Liver (tissue), 8 donors: ENCODE measurements at regions not wholly inside any gene's neighbourhood (a gene's known extent, or its start where the extent isn't known, plus 50 kb on each side); places are given as distances from the start of the nearest gene placed in this dataset.

Source experiments
- DNase-seq: peaks from one replicate; pipeline ENCODE4 v3.0.0-alpha.2; 2017; ENCODE audit warnings: low spot score
- H3K27ac ChIP-seq, 2 donors: one replicate each; pipeline ENCODE4 v1.7.0; 2013; ENCODE audit warnings: inconsistent platforms in 2 of 2, low read length in 2 of 2, control low read depth in 1 of 2, low read depth in 1 of 2, mild to moderate bottlenecking in 1 of 2
- H3K27me3 ChIP-seq, 4 donors: one replicate each; pipeline versions ENCODE4 v1.6.1 to v1.7.0; 2013; ENCODE audit warnings: low read length in 3 of 4, inconsistent platforms in 1 of 4, mild to moderate bottlenecking in 1 of 4, moderate library complexity in 1 of 4; ENCODE audit not compliant: control insufficient read depth in 4 of 4, insufficient read depth in 4 of 4
- H3K36me3 ChIP-seq, 4 donors: one replicate each; pipeline versions ENCODE4 v1.6.1 to v1.7.0; 2013; ENCODE audit warnings: low read length in 3 of 4, mild to moderate bottlenecking in 3 of 4, low read depth in 1 of 4, moderate library complexity in 1 of 4; ENCODE audit not compliant: control insufficient read depth in 4 of 4, insufficient read depth in 3 of 4
- H3K4me1 ChIP-seq, 4 donors: one replicate each; pipeline versions ENCODE4 v1.6.1 to v1.7.0; 2013; ENCODE audit warnings: low read length in 3 of 4, mild to moderate bottlenecking in 3 of 4, moderate library complexity in 1 of 4; ENCODE audit not compliant: control insufficient read depth in 4 of 4, insufficient read depth in 4 of 4
- H3K4me3 ChIP-seq, 3 donors: one replicate each; pipeline versions ENCODE4 v1.6.1 to v1.7.0; 2013; ENCODE audit warnings: low read length in 3 of 3, control low read depth in 1 of 3, low read depth in 1 of 3, mild to moderate bottlenecking in 1 of 3
- H3K9ac ChIP-seq, 2 donors: one replicate each; pipeline ENCODE4 v1.7.0; 2013; ENCODE audit warnings: low read length in 2 of 2, mild to moderate bottlenecking in 2 of 2, moderate library complexity in 2 of 2, control low read depth in 1 of 2, low read depth in 1 of 2
- H3K9me3 ChIP-seq, 4 donors: one replicate each; pipeline versions ENCODE4 v1.6.1 to v1.7.0; 2013; ENCODE audit warnings: low read length in 3 of 4; ENCODE audit not compliant: control insufficient read depth in 4 of 4
- EGR1 ChIP-seq, 2 donors: IDR thresholded peaks; 2 replicates each; pipeline ENCODE4 v1.6.1; 2016 to 2018; ENCODE audit warnings: antibody characterized with exemption in 2 of 2, low read depth in 2 of 2
- FOXA1 ChIP-seq: IDR thresholded peaks from 2 replicates; pipeline ENCODE4 v1.6.1; 2016; ENCODE audit warnings: antibody characterized with exemption
- FOXA2 ChIP-seq: IDR thresholded peaks from 2 replicates; pipeline ENCODE4 v1.6.1; 2016; ENCODE audit warnings: antibody characterized with exemption
- GABPA ChIP-seq, 2 donors: IDR thresholded peaks in 1 of 2; conservative IDR thresholded peaks in 1 of 2; 2 replicates each; pipeline ENCODE4 v1.6.1; 2016; ENCODE audit warnings: antibody characterized with exemption in 2 of 2, mild to moderate bottlenecking in 1 of 2, moderate library complexity in 1 of 2
- HNF4A ChIP-seq, 2 donors: conservative IDR thresholded peaks; 2 replicates each; pipeline ENCODE4 v1.6.1; 2016; ENCODE audit warnings: antibody characterized with exemption in 2 of 2, mild to moderate bottlenecking in 2 of 2
- HNF4G ChIP-seq: IDR thresholded peaks from 2 replicates; pipeline ENCODE4 v1.6.1; 2016; ENCODE audit warnings: antibody characterized with exemption
- JUND ChIP-seq, 2 donors: IDR thresholded peaks; 2 replicates each; pipeline ENCODE4 v1.6.1; 2016; ENCODE audit warnings: antibody characterized with exemption in 2 of 2
- NR2F2 ChIP-seq: IDR thresholded peaks from 2 replicates; pipeline ENCODE4 v1.6.1; 2016; ENCODE audit warnings: antibody characterized with exemption
- RAD21 ChIP-seq, 2 donors: IDR thresholded peaks; 2 replicates each; pipeline ENCODE4 v1.6.1; 2016; ENCODE audit warnings: antibody characterized with exemption in 2 of 2, mild to moderate bottlenecking in 2 of 2
- RXRA ChIP-seq, 2 donors: IDR thresholded peaks; 2 replicates each; pipeline ENCODE4 v1.6.1; 2017 to 2018; ENCODE audit warnings: antibody characterized with exemption in 2 of 2, mild to moderate bottlenecking in 1 of 2
- SP1 ChIP-seq: IDR thresholded peaks from 2 replicates; pipeline ENCODE4 v1.6.1; 2018; ENCODE audit warnings: antibody characterized with exemption, mild to moderate bottlenecking
- TAF1 ChIP-seq: conservative IDR thresholded peaks from 2 replicates; pipeline ENCODE4 v1.6.1; 2016; ENCODE audit warnings: antibody characterized with exemption, mild to moderate bottlenecking
- YY1 ChIP-seq: IDR thresholded peaks from 2 replicates; pipeline ENCODE4 v1.6.1; 2016; ENCODE audit warnings: antibody characterized with exemption, mild to moderate bottlenecking
- WGBS: extraction: QIAGEN DNeasy Blood & Tissue Kit; methylation state at CpG from one replicate; pipeline ENCODE4 v1.1.7; 2013; 5-methylcytosine and 5-hydroxymethylcytosine counted together
- TF ChIP-seq, protein P1 (sequence below): IDR thresholded peaks from 2 replicates; pipeline ENCODE4 v1.6.1; 2016; ENCODE audit warnings: antibody characterized with exemption
- TF ChIP-seq, protein P2 (sequence below): fragments of 150-350 bp; IDR thresholded peaks from 2 replicates; pipeline ENCODE4 v1.5.1; 2017; ENCODE audit warnings: improper control_type of control experiment, low read depth, low read length; ENCODE audit not compliant: missing input control
- TF ChIP-seq, protein P3 (sequence below): IDR thresholded peaks from 2 replicates; pipeline ENCODE4 v1.6.1; 2016; ENCODE audit warnings: antibody characterized with exemption
- TF ChIP-seq, protein P4 (sequence below): IDR thresholded peaks from 2 replicates; pipeline ENCODE4 v1.6.1; 2016; ENCODE audit warnings: antibody characterized with exemption, mild to moderate bottlenecking
- TF ChIP-seq, protein P5 (sequence below): IDR thresholded peaks from 2 replicates; pipeline ENCODE4 v1.6.1; 2016; ENCODE audit warnings: antibody characterized with exemption
- donor health status: healthy.
- donor health status: healthy.
- donor health status: healthy.
- donor health status: healthy.
- donor health status: healthy.

DNA sequence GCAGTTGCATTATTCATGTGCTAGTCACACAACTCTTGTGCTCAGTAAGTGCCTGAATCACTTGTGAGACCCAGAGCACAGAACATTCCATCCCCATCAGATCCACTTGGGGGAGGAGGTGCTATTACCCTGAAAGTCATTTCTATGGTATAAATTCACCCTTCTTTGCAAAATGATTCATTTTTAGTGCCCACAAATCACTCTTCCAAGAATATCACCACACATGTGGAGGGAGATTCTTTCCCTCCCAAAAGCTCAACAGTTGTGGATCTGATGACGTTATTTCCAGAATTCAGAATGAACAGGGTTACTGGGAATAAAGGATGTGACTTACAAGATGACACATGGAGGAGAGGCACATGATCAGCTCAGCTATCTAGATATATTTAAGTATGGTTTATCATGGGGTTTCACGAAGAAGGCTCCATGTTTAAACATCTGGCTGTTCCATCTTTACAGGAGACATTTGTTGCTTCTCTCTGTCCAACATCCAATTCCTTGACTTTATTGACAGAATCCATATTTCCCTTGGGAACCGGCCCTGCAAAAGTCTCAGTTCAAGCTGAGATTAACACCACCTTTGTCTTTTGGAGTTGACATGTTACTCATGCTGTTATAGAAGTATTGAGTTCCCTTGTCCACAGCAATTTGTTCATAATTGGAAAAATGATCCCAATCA, 214.2 kb upstream of the PROK2 start:
- Histone ChIP-seq H3K36me3 (no peaks in the 10 kb centered on the region), H3K4me1 (no peaks in the 10 kb centered on the region), H3K4me3 (no peak overlapping the region), H3K27ac (no peak overlapping the region), H3K9me3 (no peaks in the 10 kb centered on the region), H3K9ac (no peak overlapping the region), H3K27me3 (peaks cover 0 to 3% (median 0%) of the 10 kb centered on the region in 4 donors)
- TF ChIP-seq EGR1 (IDR thresholded peaks at IDR 0.05; ENCODE audit: low read depth in 2 of 2) (no peak), HNF4G (no peak), TAF1 (no peak), GABPA (IDR thresholded peaks at IDR 0.05 in 1 of 2, conservative IDR thresholded peaks at IDR 0.05 in 1 of 2) (no peak)
- DNase-seq: no peak
- 88% methylated on average over 3 of the region's 3 CpGs for WGBS

DNA sequence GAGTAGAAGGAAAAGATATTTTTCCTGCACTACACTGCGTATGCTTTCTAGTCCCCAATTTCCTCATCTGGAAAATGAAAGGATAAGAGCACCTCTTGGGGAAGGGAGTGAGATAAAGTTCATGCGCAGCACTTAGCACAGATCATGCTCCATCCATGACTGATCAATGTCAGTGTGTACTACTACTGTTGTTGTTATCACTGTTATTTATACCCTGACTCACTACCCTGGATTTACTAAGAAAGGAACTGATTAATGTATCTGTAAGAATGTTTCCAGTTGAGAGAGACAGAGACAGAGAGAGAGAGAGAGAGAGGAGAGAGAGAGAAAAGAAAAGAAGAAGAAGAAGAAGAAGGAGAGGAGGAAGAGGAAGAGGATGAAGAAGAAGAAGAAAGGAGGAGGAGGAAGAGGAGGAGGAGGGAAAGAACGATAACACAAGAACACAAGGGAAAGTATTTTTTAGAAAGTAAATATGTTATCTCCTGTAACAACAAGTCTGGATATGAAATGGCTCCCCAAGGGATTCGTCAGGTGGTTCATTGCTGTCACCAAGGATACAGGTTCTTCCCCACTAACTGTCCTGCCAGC, 212.2 kb upstream of the PROK2 start:
- WGBS: 83% methylated on average over 4 of the region's 4 CpGs
- no peaks in the 10 kb centered on the region for H3K9me3 ChIP-seq
- no peak overlapping the region for H3K27ac ChIP-seq
- no peak overlapping the region for H3K9ac ChIP-seq
- no peaks in the 10 kb centered on the region for H3K36me3 ChIP-seq
- TF ChIP-seq RXRA (IDR thresholded peaks at IDR 0.05) (no peak), EGR1 (IDR thresholded peaks at IDR 0.05; ENCODE audit: low read depth in 2 of 2) (no peak), TAF1 (no peak), NR2F2 (no peak), JUND (IDR thresholded peaks at IDR 0.05) (no peak), HNF4G (no peak), FOXA2 (no peak), FOXA1 (no peak), RAD21 (IDR thresholded peaks at IDR 0.05) (no peak), GABPA (IDR thresholded peaks at IDR 0.05 in 1 of 2, conservative IDR thresholded peaks at IDR 0.05 in 1 of 2) (no peak), HNF4A (conservative IDR thresholded peaks at IDR 0.05) (no peak), YY1 (no peak), SP1 (no peak)
- TF ChIP-seq, protein P1, sequence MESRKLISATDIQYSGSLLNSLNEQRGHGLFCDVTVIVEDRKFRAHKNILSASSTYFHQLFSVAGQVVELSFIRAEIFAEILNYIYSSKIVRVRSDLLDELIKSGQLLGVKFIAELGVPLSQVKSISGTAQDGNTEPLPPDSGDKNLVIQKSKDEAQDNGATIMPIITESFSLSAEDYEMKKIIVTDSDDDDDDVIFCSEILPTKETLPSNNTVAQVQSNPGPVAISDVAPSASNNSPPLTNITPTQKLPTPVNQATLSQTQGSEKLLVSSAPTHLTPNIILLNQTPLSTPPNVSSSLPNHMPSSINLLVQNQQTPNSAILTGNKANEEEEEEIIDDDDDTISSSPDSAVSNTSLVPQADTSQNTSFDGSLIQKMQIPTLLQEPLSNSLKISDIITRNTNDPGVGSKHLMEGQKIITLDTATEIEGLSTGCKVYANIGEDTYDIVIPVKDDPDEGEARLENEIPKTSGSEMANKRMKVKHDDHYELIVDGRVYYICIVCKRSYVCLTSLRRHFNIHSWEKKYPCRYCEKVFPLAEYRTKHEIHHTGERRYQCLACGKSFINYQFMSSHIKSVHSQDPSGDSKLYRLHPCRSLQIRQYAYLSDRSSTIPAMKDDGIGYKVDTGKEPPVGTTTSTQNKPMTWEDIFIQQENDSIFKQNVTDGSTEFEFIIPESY: no peak
- TF ChIP-seq, protein P2, sequence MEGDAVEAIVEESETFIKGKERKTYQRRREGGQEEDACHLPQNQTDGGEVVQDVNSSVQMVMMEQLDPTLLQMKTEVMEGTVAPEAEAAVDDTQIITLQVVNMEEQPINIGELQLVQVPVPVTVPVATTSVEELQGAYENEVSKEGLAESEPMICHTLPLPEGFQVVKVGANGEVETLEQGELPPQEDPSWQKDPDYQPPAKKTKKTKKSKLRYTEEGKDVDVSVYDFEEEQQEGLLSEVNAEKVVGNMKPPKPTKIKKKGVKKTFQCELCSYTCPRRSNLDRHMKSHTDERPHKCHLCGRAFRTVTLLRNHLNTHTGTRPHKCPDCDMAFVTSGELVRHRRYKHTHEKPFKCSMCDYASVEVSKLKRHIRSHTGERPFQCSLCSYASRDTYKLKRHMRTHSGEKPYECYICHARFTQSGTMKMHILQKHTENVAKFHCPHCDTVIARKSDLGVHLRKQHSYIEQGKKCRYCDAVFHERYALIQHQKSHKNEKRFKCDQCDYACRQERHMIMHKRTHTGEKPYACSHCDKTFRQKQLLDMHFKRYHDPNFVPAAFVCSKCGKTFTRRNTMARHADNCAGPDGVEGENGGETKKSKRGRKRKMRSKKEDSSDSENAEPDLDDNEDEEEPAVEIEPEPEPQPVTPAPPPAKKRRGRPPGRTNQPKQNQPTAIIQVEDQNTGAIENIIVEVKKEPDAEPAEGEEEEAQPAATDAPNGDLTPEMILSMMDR: no peak
- TF ChIP-seq, protein P3, sequence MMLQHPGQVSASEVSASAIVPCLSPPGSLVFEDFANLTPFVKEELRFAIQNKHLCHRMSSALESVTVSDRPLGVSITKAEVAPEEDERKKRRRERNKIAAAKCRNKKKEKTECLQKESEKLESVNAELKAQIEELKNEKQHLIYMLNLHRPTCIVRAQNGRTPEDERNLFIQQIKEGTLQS: no peak
- TF ChIP-seq, protein P4, sequence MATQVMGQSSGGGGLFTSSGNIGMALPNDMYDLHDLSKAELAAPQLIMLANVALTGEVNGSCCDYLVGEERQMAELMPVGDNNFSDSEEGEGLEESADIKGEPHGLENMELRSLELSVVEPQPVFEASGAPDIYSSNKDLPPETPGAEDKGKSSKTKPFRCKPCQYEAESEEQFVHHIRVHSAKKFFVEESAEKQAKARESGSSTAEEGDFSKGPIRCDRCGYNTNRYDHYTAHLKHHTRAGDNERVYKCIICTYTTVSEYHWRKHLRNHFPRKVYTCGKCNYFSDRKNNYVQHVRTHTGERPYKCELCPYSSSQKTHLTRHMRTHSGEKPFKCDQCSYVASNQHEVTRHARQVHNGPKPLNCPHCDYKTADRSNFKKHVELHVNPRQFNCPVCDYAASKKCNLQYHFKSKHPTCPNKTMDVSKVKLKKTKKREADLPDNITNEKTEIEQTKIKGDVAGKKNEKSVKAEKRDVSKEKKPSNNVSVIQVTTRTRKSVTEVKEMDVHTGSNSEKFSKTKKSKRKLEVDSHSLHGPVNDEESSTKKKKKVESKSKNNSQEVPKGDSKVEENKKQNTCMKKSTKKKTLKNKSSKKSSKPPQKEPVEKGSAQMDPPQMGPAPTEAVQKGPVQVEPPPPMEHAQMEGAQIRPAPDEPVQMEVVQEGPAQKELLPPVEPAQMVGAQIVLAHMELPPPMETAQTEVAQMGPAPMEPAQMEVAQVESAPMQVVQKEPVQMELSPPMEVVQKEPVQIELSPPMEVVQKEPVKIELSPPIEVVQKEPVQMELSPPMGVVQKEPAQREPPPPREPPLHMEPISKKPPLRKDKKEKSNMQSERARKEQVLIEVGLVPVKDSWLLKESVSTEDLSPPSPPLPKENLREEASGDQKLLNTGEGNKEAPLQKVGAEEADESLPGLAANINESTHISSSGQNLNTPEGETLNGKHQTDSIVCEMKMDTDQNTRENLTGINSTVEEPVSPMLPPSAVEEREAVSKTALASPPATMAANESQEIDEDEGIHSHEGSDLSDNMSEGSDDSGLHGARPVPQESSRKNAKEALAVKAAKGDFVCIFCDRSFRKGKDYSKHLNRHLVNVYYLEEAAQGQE: no peak
- TF ChIP-seq, protein P5, sequence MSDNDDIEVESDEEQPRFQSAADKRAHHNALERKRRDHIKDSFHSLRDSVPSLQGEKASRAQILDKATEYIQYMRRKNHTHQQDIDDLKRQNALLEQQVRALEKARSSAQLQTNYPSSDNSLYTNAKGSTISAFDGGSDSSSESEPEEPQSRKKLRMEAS: no peak
- peaks cover 0 to 1% (median 0%) of the 10 kb centered on the region in 4 donors for H3K27me3 ChIP-seq
- no peak for DNase-seq
- H3K4me1 ChIP-seq: no peaks in the 10 kb centered on the region
- H3K4me3 ChIP-seq: no peak overlapping the region
